ENCODE measurements at regions not wholly inside any gene's neighbourhood (a gene's known extent, or its start where the extent isn't known, plus 50 kb on each side); places are given as distances from the start of the nearest gene placed in this dataset.

DNA sequence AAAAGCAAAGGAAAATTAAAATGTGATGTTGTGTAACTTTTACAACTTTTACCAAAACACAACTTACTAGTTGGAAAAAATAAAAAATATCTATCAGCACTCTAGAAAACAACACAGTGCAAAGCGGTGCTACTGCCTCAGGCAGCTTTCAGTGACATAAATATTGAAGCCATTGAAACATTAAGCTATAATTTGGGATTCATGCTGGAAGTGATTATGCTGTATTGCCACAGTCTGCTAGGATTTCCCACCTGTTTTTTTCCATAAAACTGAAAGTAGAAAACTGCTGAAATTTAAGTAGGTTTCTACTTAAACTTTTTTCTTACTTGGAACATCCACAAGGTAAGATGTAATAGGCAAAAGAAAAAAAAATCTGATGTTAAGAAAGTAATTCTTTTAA lies 674.4 kb downstream of the KCNT2 start:
- TF ChIP-seq, protein P1, sequence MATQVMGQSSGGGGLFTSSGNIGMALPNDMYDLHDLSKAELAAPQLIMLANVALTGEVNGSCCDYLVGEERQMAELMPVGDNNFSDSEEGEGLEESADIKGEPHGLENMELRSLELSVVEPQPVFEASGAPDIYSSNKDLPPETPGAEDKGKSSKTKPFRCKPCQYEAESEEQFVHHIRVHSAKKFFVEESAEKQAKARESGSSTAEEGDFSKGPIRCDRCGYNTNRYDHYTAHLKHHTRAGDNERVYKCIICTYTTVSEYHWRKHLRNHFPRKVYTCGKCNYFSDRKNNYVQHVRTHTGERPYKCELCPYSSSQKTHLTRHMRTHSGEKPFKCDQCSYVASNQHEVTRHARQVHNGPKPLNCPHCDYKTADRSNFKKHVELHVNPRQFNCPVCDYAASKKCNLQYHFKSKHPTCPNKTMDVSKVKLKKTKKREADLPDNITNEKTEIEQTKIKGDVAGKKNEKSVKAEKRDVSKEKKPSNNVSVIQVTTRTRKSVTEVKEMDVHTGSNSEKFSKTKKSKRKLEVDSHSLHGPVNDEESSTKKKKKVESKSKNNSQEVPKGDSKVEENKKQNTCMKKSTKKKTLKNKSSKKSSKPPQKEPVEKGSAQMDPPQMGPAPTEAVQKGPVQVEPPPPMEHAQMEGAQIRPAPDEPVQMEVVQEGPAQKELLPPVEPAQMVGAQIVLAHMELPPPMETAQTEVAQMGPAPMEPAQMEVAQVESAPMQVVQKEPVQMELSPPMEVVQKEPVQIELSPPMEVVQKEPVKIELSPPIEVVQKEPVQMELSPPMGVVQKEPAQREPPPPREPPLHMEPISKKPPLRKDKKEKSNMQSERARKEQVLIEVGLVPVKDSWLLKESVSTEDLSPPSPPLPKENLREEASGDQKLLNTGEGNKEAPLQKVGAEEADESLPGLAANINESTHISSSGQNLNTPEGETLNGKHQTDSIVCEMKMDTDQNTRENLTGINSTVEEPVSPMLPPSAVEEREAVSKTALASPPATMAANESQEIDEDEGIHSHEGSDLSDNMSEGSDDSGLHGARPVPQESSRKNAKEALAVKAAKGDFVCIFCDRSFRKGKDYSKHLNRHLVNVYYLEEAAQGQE (IDR thresholded peaks at IDR 0.05; ENCODE audit: insufficient read depth in 1 of 2, low read depth in 2 of 2, low read length in 2 of 2): no peak
- TF ChIP-seq POLR2AphosphoS5 (IDR thresholded peaks at IDR 0.05; ENCODE audit: low read depth, low read length): no peak
